ENCODE measurements at regions not wholly inside any gene's neighbourhood (a gene's known extent, or its start where the extent isn't known, plus 50 kb on each side); places are given as distances from the start of the nearest gene placed in this dataset.

GRCh38 chr10:36711361-36711760, 414.0 kb upstream of the ANKRD30A start:
- TF ChIP-seq, protein P1, sequence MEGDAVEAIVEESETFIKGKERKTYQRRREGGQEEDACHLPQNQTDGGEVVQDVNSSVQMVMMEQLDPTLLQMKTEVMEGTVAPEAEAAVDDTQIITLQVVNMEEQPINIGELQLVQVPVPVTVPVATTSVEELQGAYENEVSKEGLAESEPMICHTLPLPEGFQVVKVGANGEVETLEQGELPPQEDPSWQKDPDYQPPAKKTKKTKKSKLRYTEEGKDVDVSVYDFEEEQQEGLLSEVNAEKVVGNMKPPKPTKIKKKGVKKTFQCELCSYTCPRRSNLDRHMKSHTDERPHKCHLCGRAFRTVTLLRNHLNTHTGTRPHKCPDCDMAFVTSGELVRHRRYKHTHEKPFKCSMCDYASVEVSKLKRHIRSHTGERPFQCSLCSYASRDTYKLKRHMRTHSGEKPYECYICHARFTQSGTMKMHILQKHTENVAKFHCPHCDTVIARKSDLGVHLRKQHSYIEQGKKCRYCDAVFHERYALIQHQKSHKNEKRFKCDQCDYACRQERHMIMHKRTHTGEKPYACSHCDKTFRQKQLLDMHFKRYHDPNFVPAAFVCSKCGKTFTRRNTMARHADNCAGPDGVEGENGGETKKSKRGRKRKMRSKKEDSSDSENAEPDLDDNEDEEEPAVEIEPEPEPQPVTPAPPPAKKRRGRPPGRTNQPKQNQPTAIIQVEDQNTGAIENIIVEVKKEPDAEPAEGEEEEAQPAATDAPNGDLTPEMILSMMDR (IDR thresholded peaks at IDR 0.05) = no peak
- TF ChIP-seq EZH2 (IDR thresholded peaks at IDR 0.05; ENCODE audit: borderline replicate concordance, insufficient read depth, low read depth, low read length, poor library complexity, severe bottlenecking) = no peak

All from B cell (primary cell).